GM19463 (cell line): ENCODE measurements at regions not wholly inside any gene's neighbourhood (a gene's known extent, or its start where the extent isn't known, plus 50 kb on each side); places are given as distances from the start of the nearest gene placed in this dataset.

Experiments
- ATAC-seq: cut with Tn5 transposase; IDR thresholded peaks from one replicate; pipeline ENCODE4 v1.9.1; 2021; ENCODE audit warnings: mild to moderate bottlenecking, moderate library complexity; ENCODE audit not compliant: unreplicated experiment

- ATAC-seq: no peak
Measured at GRCh38 chr7:106423821-106424475, 139.2 kb upstream of the NAMPT start.

GRCh38 chr7:106423111-106423510 is 138.3 kb upstream of the NAMPT start:
- no peak for ATAC-seq

- no peak for ATAC-seq
Measured at GRCh38 chr7:106421181-106421762, 136.5 kb upstream of the NAMPT start.

GRCh38 chr7:106420736-106421135 is 136.0 kb upstream of the NAMPT start:
- ATAC-seq: no peak

GRCh38 chr7:106420210-106420609 is 135.4 kb upstream of the NAMPT start:
- no peak for ATAC-seq

- no peak for ATAC-seq
Measured at GRCh38 chr7:106419455-106420182, 134.8 kb upstream of the NAMPT start.

- no peak for ATAC-seq
Measured at GRCh38 chr7:106418526-106418925, 133.7 kb upstream of the NAMPT start.

- ATAC-seq: no peak
Measured at GRCh38 chr7:106418094-106418493, 133.3 kb upstream of the NAMPT start.

GRCh38 chr7:106417273-106417902 is 132.6 kb upstream of the NAMPT start:
- no peak for ATAC-seq

GRCh38 chr7:106416430-106416829 is 131.6 kb upstream of the NAMPT start:
- ATAC-seq: no peak

- no peak for ATAC-seq
Measured at GRCh38 chr7:106415433-106415832, 130.7 kb upstream of the NAMPT start.

- ATAC-seq: no peak
Measured at GRCh38 chr7:106413446-106413845, 128.7 kb upstream of the NAMPT start.

- ATAC-seq: no peak
Measured at GRCh38 chr7:106405697-106406141, 120.9 kb upstream of the NAMPT start.

- ATAC-seq: no peak
Measured at GRCh38 chr7:106402898-106403297, 118.1 kb upstream of the NAMPT start.

- no peak for ATAC-seq
Measured at GRCh38 chr7:106400923-106401322, 116.1 kb upstream of the NAMPT start.

GRCh38 chr7:106398786-106399185 is 114.0 kb upstream of the NAMPT start:
- no peak for ATAC-seq

GRCh38 chr7:106397994-106398393 is 113.2 kb upstream of the NAMPT start:
- ATAC-seq: no peak

GRCh38 chr7:106394526-106394925 is 109.7 kb upstream of the NAMPT start:
- no peak for ATAC-seq

- no peak for ATAC-seq
Measured at GRCh38 chr7:106393564-106394251, 108.9 kb upstream of the NAMPT start.

GRCh38 chr7:106392590-106392989 is 107.8 kb upstream of the NAMPT start:
- ATAC-seq: no peak

GRCh38 chr7:106392144-106392543 is 107.4 kb upstream of the NAMPT start:
- no peak for ATAC-seq
